NCI-H1436 (cell line): ENCODE measurements at regions not wholly inside any gene's neighbourhood (a gene's known extent, or its start where the extent isn't known, plus 50 kb on each side); places are given as distances from the start of the nearest gene placed in this dataset.
"Not testable (repeated sequence)": the region's sequence is repeated elsewhere in the genome, so short reads cannot be mapped to it uniquely, and the experiment has no call there.

Experiments used
- DNase-seq: peaks from one replicate; lab custom pipeline; 2025; lab: John Stamatoyannopoulos, UW

DNA sequence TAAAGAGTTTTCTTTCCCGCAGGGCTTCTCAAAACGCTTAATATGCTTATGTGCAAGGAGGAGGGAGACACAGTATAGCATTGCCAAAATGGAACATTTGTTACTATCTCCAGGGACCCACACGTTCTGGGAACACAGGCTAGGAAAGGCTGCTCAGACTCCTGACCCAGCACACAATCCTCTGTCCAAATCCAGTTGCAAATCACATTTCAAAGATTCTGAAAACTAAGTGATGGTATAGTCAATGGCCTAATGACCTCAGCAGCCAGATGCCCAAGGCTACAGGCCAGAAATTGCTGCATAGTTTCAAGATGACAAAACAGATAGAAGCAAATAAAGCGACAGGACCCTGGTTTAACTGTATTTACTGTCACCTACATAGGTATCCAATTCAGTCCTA lies 97.0 kb upstream of the GRIP1 start:
- no peak for DNase-seq

- no peak for DNase-seq
Measured at GRCh38 chr12:66776974-66777373, 98.1 kb upstream of the GRIP1 start.

- DNase-seq: no peak
Measured at GRCh38 chr12:66779466-66779865, 100.6 kb upstream of the GRIP1 start.

DNA sequence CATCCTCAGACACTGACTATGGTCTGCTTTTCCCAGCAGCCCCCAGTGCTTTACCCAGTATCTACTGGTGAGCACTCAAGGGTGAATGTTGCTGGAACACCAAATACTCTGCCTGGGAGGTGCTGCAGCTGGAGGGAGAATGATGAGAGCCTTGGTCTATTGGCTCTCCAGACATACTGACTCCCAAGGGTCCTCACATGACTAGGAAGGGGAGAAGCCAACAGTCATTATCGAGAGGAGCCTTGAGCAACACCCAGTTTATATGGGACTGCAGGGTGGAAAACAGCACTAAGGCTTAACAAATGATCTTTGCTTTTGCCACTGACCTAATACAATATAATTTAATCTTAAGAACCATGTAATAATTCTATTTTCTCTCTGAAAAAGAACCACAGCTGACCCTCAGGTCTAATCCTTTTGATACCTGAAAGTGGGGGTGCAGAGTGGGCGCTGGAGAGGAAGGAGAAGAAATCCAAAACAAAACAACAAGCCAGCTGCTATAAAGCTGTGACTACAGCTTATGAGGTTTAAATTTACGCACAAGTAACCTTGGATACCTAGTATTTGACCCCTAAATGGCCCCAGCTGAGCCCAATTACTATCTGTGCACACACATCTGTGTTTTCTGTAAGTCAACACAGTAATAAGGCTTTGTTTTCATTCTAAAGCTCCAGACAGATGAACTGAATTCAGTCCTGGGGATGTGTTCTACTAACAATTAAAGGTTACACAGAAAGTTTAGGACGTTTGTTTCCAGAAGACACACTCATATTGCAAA lies 107.8 kb upstream of the GRIP1 start:
- peak; percentile 21 for DNase-seq

- DNase-seq: no peak
Measured at GRCh38 chr12:66799551-66799950, 120.7 kb upstream of the GRIP1 start.

- no peak for DNase-seq
Measured at GRCh38 chr12:66800046-66800445, 121.2 kb upstream of the GRIP1 start.

GRCh38 chr12:66803930-66804329 lies 125.1 kb upstream of the GRIP1 start:
- peak; percentile 19 for DNase-seq

DNA sequence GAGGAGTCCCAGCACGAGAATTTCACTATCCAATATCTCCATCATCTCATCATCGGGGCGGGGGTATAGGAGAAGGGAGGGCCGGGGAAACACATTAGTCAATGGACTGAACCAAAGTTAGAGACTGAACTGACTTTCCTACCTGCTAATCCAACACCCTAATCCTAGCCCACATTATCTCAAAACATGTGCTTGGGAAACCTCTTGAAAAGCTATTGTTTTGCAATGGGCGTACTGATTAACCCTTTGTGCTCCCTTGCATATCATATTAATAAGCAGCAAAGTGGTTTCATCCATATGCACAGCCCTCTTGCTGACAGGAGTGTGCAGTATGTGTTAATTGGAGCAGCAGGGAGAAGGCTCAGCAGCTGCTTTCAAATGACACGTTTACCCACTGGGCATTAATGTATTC lies 125.7 kb upstream of the GRIP1 start:
- DNase-seq: peak; percentile 76

DNA sequence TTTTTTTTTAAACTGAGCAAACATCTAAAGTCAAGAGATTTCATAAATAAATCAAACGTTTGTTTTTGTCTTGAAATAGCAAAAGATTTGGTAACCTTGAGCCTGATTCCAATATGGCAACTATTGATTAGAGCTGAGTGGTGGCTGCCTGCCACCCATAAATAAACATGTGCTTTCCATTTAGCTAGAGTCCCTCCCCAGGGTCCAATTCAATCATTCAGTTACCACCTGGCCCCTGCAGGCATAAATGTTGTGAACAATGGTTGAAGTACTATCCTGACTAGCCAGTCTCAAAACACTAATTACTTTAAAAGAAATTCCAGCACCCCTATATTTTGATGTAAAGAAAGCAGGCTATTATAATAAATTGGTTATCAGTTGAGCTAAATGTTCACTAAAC lies 129.7 kb upstream of the GRIP1 start:
- DNase-seq: peak; percentile 90

DNA sequence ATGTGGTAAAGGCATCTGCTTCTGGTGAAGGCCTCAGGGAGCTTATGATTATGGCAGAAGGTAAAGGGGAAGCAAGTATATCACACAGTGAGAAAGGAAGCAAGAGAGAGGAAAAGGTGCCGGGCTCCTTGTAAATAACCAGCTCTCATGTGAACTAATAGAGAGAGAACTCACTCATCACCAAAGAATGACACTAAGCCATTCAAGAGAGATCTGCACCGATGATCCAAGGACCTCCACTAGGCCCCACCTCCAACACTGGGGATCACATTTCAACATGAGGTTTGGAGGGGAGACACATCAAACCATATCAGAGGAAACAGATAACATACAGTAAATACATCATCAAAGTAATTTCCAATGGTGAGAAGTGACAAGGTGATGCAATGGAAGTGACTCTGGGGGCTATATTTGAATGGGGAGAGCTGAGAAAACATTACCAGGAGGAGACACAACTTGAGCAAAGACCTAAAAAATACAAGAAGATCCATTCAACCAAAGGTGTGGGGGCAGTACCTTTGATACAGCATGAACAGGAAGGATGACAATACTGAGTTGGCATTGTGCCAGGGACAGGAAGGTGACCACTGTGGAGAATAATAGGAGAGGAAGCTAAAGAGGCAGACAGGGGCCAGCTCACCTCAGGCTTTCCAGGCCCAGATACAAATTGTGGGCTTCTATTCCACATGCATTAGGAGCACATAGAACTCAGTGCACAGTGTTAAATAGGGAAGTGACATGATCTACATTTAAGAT lies 134.4 kb upstream of the GRIP1 start:
- DNase-seq: no peak

- DNase-seq: no peak
Measured at GRCh38 chr12:66819587-66819986, 140.7 kb upstream of the GRIP1 start.

DNA sequence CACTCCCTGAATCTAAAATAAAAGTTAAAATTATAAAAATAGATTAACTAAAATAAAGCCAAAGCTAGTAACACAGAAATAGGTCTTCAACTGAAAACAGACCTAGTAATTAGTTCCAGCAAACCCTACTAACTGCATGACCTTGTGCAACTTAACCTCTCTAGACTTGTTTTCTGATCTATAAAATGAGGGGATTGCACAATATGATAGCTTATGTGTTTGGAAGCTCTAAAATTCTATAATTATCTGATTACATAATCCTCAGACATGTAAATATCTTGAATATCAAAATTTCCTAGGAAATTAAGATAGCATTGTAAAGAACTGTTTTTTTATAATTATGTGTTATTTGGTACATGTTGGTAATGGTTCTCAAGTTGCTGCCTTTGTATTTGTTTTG lies 144.1 kb upstream of the GRIP1 start:
- no peak for DNase-seq

- DNase-seq: no peak
Measured at GRCh38 chr12:66823857-66824570, 145.1 kb upstream of the GRIP1 start.

GRCh38 chr12:66825921-66826320 lies 147.0 kb upstream of the GRIP1 start:
- not testable (repeated sequence) for DNase-seq

- DNase-seq: no peak
Measured at GRCh38 chr12:66829660-66830325, 150.9 kb upstream of the GRIP1 start.

GRCh38 chr12:66831495-66831894 lies 152.6 kb upstream of the GRIP1 start:
- no peak for DNase-seq

- DNase-seq: no peak
Measured at GRCh38 chr12:66832997-66833396, 154.1 kb upstream of the GRIP1 start.

- DNase-seq: no peak
Measured at GRCh38 chr12:66836623-66837310, 157.9 kb upstream of the GRIP1 start.

GRCh38 chr12:66837311-66837627 lies 158.4 kb upstream of the GRIP1 start:
- no peak for DNase-seq

GRCh38 chr12:66838366-66838765 lies 159.5 kb upstream of the GRIP1 start:
- DNase-seq: no peak

DNA sequence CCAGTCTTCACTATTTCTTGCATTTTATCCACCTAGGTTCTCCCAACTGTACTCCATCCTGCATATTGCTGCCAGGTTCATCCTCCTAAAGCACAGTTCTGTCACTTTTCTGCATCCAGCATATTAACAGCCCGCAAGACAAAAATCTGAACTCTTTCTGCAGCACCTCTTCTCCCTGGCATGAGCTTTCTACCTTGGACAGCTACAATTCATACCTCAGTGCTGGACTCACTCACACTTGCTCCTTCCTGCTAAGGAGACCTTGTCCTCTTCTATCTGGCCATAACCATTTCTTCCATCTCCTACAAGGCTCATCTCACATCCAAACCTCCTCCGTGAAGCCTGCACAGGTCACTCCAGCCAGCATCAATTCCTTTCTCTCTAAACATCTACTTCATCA lies 170.1 kb upstream of the GRIP1 start:
- no peak for DNase-seq

DNA sequence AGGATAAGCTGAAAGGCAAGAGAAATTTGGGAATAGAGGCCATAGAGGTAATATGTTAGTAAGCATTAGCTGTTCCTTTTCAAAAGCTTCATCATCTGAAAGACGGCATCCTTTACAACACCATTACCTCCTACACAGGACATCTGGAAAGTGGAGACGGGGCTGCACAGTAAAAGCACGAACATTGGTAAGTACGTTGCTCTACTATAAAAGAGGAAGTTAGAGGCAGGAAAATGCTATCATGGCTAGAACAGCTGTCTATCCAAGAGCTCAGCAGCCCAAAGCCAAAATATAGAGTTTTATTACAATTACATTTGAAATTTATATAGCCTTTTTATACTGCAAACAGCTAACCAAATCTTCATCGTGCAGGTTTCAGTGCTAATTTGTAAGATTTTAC lies 172.3 kb upstream of the GRIP1 start:
- no peak for DNase-seq
